Middle frontal gyrus (tissue), 1 donor: ENCODE measurements at regions not wholly inside any gene's neighbourhood (a gene's known extent, or its start where the extent isn't known, plus 50 kb on each side); places are given as distances from the start of the nearest gene placed in this dataset.

Source experiments
- DNase-seq: peaks from one replicate; pipeline ENCODE4 v3.0.0-alpha.2; 2015; ENCODE audit warnings: low spot score; ENCODE audit errors: extremely low spot score

DNA sequence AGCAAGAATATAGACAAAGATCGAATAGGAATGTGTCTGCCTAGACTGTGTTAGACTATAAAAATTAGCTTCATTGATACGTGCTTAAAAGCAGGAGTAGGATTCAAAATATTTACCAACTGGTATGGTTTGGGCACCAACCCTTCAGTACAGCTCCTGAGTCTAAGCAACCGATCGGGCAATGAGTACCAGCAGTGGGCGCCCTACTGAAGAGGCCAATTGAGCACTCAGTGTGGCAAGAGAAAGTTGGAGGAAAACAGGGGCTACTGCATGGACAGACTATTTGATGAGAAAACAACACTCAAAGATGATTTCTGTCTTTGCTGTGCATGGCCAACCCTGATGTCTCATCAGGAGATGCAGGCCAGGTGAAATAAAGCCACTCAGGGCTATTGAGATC is 176.0 kb upstream of the NWD2 start:
- no peak for DNase-seq

DNA sequence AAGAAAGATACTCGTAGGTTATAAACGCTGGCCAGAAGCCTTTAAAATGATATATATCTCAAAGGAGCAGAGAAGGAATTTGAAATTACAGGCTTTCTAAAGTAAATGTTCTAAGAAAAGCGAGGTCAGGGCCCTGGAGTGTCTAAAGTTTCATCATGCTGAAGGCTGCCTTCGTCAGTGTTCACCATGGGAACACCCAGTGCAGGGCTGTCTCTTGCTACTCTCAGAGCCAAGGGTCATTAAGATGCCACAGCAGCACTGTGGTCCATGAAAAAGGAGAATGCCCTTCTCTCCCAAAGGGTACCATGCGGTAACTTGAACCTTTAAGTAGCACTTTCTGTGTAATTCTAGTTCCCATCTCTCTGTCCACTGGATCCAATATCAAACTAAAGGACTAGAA is 174.5 kb upstream of the NWD2 start:
- no peak for DNase-seq

DNA sequence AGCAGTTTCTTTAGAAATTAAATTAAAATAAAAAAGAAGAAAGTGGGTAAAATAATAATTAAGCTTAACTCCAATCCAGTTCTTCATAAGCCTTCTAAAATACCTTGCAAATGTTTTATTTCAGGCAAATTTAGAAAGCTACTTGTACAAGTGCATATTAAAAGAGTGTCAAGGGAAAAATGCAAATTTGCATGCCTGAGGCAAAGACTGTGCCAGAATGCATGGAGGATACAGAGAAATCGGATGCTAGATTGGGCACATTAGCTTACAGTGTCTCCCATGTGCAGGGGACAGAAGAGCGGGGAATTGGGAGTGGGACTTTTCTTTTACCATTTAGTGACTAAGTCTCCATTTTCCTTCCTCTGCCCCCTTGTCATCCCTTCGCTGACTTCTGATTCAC is 173.0 kb upstream of the NWD2 start:
- DNase-seq: no peak

DNA sequence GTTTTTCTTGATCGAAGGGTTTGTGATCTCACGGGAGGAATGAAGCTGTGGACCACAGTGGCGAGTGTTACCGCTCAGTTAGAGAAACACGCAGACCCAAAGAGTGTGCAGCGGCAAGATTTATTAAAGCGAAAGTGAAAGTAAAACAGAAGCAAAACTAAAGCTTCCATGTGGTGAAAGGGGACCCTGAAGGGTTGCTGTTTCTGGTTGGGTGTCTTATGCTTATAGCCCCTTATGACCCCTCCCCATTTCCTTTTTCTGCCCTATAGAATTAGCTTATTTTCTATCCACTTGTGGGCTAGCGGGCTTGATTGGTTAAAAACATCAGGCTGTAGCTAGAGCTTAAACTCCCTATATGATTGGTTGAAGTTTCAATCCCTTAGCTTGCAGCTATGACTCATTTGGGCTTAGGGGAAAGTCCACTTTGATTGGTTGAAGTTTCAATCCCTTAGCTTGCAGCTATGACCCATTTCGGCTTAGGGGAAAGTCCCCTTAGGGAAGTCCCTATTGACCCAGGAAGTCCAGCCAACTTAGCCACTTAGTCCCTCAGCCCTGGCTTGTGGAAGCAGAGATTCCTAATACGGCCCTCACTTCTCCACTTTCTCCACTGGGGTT is 171.2 kb upstream of the NWD2 start:
- no peak for DNase-seq

DNA sequence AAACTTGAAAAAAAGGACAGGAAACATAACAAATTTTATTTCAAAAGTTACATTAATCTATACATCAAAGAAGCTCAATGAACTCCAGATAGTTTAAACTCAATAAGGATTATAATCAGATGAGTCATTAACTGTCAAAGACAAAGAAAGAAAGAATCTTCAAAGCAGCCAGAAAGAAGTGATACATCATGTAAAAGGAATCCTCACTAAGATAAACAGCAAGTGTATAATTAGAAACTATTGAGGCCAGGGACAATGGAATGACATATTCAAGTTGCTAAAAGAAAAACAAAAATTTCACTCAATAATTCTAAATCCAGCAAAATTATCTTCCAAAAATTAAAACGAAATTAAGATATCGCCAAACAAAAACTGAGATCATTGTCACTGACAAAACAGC is 161.6 kb upstream of the NWD2 start:
- no peak for DNase-seq

DNA sequence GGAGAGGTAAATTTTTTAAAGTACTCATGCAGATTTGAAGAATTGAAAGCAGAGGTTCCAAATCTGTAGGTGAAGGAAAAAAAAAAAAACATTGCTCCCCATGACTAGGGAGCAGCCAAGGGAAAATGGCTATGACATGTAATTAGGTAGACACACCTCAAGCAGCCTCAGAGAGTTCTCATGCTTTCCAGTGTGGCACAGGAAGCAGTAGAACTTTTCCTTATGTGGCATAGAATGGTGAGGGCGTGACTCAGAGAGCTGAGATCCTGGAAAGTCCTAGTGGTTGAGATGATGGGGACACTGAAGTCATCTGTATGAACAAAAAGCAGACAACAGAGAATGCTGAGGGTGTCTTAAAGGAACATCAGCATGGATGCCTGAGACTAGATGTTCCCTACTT is 148.6 kb upstream of the NWD2 start:
- no peak for DNase-seq

DNA sequence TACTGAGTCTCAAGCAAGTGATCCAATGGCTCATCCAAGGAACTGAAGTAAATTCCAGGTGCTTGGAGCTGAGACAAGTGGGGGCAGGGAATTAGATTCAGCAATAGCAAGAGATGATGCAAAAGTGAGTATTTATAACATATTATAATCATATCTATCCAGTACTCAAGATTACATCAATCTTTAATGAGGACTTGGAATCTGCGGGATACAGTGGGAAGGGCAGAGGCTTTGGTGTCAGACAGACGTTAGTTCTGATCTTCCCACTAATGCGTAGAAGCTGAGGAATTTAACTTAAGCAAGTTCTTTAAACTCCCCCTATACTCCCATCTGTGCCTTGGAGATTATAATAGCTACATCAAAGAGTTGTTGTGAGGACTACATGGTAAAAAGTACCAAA is 143.4 kb upstream of the NWD2 start:
- no peak for DNase-seq

DNA sequence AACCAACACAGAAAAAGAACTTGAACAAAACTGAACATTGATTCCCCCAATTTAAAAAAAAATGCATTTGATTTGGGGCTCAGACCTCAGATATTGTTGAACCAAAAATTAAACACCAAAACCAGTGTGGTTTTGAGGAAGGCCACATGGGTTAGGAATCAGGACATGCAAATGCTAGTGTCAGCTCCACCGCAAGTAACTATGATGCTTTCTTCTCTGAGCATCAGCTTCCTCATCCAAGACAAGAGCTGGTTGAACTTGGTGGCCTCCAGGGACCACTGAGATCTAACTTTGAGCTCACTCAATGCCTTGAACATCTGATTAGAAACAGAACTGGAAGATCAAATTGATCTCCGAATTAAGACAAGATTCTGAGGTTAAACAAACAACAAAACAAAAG is 142.9 kb upstream of the NWD2 start:
- DNase-seq: no peak

DNA sequence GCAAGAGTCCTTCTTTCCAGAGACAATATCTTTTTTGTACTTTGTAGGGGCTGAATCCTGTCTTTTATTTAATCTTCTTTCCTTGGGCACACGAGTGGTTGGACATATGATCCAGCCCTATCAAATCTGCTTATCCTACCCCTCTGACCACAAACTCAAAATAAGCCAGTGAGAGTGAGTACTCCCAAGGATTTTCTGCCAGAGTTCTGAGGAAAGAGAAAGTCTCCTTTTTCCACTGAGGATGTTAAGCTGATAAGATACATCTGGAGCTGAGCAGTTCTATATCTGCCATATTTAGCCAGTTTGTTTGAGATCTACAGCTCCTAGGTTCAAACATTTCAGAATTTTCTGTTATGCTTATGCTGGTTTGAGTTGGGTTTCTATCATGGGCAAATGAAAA is 134.8 kb upstream of the NWD2 start:
- DNase-seq: no peak

DNA sequence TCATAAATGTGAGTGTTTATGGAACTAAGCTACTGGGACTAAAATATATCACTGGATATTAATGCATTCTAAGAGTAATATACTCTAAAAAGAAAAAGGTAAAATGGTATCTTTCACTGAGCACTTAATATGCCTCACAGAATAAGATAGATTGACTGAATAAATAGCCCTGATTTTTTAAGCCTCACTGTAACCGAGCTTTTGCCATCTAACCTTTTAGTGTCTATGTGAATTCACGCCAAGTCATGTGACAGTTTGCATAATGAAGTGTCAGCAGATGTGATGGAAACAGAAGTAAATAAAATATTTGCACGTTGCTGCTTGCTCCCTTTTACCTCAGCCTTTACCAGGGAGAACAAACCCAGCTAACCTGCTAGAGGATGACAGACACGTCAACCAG is 119.7 kb upstream of the NWD2 start:
- DNase-seq: no peak

DNA sequence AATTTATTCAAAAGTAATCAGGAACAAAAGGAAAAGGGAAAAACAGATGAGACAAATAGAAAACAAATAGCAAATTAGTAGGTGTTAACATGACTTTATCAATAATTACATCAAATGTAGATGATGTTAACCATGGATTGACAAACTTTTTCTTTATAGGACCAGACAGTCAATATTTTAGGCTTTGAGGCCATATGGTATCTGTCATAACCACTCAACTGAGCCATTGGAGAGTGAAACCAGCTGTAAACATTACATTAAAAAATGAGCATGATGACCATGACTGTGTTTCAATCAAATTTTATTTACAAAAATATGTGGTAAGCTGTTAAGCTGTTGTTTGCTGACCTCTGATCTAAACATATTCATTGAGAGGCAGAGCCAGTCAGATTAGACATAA is 118.5 kb upstream of the NWD2 start:
- DNase-seq: no peak

DNA sequence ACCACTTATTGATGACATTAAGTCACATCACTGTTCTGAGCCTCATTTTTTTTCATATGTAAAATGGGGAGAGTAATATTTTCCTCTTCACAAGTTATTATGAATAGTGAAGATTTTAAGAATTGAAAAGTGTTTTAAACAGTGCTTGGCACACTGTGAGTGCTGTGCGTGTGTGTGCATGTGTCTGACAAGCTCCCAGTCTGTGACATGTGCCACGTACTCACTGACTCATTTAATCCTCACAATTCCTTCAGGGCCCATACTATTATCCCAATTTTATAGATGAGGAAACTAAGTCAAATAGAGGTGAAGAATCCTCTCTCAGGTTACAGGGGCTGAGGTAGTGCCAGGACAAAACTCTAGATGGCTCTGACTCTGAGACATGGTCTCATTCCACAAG is 114.1 kb upstream of the NWD2 start:
- no peak for DNase-seq

DNA sequence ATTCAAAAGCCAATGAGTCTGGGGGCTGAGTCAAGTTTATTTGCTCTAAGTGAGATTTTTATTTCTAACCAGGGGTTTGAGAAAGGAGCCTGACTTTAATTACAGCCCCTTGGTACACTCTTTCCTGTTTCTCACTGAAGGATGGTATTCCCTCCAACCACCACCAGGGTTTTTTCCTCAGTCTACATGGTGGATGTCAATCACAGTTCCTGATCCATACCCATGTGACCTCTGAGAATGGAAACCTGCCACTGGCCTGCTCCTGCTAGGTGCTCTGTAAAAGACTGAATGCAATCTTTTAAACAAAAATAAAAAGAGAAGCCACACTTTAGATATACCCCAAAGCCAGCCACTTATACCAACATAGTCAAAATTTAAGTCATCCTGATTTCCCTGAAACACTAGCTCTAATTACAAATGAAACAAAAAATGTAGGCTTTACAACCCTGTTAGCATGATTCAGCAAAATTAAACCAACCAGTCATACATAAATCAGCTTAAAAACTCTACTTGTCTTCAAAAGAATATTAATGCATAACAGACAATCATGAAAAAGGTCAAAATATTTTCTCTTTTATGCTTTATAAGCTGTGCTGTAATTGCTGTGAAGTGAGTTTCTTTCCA is 112.1 kb upstream of the NWD2 start:
- no peak for DNase-seq

DNA sequence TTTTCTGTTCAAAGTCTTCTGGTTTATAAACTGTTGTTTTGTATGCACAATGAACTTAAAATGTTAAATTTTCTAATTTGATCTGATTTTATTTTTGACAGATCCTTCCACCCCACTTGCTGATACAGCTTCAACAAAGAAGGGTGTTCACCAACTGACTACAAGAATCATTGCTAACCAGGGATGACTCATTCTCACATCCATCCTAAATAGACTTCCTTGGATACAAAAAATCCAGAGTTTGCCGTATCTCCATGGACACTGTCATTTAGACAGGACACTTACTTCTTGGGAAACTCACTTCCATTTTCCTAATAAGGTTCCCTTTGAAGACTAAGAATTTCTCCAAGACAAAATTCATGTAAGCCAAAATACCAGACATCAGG is 111.6 kb upstream of the NWD2 start:
- DNase-seq: no peak

DNA sequence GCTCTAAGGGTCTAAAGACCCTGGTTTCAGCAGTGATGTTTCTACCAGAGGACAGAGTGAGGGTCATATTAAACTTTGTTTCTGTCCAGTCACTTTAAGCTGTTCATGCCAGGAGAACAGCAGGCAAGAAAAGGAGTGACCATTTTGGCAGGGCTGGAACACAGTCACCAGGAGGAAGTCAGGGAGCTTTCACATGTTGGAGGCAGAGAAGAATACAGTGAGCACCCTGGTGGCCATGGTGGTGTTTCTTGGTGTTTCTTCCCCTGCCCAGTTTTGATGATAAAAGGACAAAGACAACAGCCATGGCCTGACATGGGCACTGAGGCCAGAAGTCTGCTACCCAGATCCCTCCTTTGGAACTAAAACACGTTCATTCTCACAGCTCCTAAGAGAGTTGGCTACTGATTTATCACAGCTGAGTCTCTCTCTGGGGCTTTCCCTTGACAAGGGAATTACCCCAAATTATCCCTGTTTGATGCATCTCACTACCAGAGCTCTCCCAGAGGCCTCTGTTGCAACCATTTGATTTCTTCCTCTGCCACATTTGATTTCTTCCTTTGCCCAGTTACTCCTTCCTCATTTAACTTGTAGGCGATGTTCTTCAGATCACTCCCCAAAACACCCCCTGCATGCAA is 106.4 kb upstream of the NWD2 start:
- no peak for DNase-seq

DNA sequence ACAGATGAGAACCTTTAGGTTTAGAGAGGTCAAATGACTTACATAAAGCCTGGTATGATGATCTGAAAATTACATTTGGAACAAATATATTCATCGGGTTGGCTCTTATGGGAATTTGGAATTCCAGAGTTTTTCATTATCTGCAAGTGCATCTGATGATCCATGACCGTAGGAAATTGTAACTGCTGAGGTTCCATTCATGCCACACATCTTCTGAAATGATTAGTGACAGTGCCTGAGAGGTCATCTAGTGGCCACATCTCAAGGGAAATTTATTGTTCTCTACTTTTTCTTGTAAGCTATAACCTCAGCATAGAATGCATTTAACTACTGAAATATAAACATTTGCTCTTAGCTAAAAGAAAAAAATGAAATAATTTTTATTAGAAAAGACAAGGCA is 105.8 kb upstream of the NWD2 start:
- DNase-seq: no peak

DNA sequence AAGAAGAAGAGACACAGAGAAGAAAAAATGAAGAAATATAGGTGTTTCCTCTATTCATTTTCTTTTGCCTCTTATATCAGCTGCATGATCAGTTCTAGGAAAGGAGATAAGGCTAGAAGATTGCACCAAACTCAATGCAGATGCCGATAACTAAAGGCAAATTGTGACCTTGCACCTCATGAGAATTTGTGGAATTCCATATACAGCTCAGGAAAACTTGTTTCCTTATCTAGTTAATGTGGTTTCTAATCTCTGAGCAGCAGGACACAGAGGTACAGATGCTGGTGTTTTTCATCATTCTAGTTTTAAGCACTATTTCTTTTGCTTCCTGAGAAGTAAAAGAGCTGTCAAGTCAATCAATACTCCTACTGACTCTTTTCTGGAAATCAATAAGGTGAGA is 104.6 kb upstream of the NWD2 start:
- no peak for DNase-seq

DNA sequence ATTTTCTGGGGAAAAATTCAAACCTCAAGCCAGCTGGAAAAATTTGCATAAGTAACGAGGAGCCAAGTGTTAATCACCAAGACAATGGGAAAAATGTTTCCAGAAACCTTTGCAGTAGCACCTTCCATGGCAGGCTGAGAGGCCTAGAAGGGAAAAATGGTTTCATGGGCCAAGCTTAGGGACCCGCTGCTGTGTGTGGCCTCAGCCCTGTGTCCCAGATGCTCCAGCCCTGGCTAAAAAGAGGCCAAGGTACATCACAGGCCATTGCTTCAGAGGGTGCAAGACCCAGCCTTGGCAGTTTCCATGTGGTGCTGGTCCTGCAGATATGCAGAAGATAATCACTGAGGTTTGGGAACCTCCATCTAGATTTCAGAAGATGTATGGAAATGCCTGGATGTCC is 98.3 kb upstream of the NWD2 start:
- DNase-seq: no peak

DNA sequence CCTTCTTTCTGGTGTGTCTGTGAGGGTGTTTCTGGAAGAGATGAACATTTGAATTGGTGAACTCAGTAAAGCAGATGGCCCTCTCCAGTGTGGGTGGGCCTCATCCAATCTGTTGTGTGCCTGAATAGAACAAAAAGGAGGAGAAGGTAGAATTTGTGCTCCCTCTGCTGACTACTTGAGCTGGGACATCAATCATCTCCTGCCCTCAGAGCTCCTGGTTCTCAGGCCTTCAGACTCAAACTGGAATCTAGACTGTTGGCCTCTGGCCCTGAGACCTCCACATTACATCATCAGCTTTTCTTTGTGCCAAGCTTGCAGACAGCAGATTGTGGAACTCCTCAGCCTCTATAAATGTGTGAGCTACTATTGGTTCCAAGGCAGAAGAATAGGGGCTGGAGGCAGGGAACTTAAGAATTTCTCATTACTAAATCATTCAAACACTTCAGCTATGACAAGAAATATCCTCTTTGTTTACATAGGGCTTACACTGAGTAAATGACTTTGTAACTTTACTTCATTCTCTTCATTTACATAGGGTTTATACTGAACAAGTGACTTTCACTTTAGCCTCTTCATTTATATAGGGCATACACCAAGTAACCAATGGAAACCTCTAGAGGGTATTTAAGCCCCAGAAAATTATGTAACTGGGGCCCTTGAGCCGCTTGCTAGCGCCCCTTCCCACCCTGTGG is 86.9 kb upstream of the NWD2 start:
- DNase-seq: peak; percentile 13

DNA sequence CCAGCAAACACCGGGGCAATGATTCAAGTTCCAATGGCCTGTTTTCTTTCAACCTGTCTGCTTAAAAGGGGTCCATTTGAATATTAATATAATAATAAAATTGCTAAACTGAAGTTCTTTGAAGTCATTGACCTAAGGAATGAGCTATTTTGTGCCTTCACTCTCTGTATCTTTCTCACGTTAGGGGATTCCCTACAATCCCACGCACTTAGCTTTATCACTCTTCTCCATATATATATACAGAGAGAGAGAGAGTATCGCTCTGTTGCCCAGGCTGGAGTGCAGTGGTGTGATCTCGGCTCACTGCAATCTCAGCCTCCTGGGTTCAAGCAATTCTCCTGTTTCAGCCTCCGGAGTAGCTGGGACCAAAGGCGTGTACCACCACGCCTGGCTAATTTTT is 83.9 kb upstream of the NWD2 start:
- no peak for DNase-seq

DNA sequence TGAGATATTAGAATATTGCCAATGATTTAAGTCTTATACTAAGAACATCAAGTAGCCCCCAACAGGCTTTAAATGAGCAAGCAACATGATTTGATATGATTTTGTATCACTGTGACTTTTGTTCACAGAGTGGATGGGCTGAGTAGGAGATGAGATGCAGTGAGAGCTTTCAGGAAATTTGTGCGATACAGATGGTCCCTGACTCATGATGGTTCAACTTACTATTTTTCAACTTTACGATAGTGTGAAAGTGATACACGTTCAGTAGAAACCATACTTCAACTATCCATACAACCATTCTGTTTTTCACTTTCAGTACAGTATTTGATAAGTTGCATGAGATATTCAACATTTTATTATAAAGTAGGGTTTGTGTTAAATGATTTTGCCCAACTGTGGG is 78.7 kb upstream of the NWD2 start:
- DNase-seq: peak; percentile 22

DNA sequence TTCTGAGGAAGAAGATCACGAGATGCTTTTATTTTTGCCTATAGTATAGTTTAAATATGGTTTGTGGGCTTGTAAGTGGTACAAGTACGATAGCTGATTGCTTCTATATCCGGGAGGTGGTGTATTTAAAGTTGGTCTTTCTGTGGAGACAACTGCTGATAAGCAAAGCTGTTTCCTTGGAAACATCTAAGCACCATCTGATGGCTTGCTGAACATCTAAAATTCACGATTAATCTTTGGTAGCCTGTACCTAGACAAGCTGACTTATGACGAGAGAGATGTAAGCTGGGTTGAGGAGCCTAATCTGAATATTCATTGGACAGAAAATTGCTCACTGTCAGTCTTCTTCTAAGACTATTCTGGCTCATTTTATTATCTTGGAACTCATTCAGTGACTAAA is 74.6 kb upstream of the NWD2 start:
- DNase-seq: no peak

DNA sequence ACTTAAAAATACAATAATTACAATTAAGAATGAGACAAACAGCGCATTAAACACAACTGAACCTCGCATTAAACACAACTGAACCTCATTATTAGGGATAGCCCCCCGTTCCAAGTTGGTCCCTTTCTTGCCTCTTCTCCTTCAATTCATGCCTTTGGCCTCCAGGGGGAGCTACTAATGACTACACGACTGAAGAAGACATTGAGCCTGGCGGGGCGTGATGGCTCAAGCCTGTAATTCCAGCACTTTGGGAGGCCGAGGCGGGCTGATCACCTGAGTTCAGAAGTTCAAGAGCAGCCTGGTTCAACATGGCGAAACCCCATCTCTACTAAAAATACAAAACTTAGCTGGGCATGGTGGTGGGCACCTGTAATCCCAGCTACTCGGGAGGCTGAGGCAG is 56.4 kb upstream of the NWD2 start:
- no peak for DNase-seq
